ENCODE measurements at regions not wholly inside any gene's neighbourhood (a gene's known extent, or its start where the extent isn't known, plus 50 kb on each side); places are given as distances from the start of the nearest gene placed in this dataset.
A peak's percentile ranks its signal among the peaks of the same experiment; 100 is the strongest.

DNA sequence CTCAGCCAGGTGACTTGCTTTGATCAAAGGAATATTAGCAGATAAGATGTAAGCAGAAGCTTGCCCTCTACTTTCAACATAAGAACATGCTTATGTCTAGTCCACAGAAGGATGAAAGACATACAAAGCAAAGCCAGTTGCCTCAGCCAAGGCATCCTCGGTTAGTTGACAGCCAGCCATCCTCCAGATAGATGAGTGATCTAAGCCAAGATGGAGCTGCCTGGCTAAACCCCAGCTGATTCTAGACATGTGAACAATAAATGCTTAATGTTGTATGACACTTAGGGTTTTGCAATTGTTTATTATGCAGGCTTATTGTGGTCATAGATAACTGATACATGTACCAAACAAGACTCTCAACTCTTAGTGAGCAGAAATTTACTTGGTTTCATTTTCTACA lies 157.6 kb upstream of the TMTC2 start:
- H3K27me3 ChIP-seq = no peaks in the 10 kb centered on the region
- H3K4me3 ChIP-seq = no peak overlapping the region
- H3K27ac ChIP-seq = no peak overlapping the region
- no peak overlapping the region for H3K9ac ChIP-seq
- H4K20me1 ChIP-seq = no peaks in the 10 kb centered on the region
- no peaks in the 10 kb centered on the region for H3K4me1 ChIP-seq
- no peaks in the 10 kb centered on the region for H3K9me3 ChIP-seq (replicated peaks in 1 of 11)
- no peak overlapping the region for H3K4me2 ChIP-seq
- TF ChIP-seq Cebpa-rat (IDR thresholded peaks at IDR 0.05) = no peak
- no peaks in the 10 kb centered on the region for H3K36me3 ChIP-seq

DNA sequence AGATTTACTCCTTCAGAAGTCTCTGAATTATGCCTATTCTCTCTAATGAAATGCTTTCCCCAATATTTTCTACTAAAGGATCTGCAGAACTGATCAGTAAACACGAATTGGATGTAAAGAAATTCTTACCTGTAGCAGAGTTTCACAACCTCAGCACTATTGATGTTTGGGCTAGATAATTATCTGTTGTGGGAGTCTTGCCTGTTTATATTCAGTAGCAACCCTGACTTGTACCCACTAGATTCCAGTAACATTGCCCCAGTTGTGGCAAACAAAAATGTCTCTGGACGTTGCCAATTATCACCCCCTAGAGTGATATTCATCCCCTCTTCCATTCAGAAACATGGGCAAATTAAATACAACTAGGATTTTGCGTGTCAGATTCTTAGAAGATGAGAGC lies 156.8 kb upstream of the TMTC2 start:
- Histone ChIP-seq H3K27ac (no peak overlapping the region), H3K9ac (no peak overlapping the region), H3K4me1 (no peaks in the 10 kb centered on the region), H3K4me3 (no peak overlapping the region), H3K27me3 (no peaks in the 10 kb centered on the region), H3K36me3 (no peaks in the 10 kb centered on the region), H3K4me2 (no peak overlapping the region), H3K9me3 (replicated peaks in 1 of 11) (no peaks in the 10 kb centered on the region), H4K20me1 (no peaks in the 10 kb centered on the region)
- TF ChIP-seq Cebpa-rat (IDR thresholded peaks at IDR 0.05) = no peak

DNA sequence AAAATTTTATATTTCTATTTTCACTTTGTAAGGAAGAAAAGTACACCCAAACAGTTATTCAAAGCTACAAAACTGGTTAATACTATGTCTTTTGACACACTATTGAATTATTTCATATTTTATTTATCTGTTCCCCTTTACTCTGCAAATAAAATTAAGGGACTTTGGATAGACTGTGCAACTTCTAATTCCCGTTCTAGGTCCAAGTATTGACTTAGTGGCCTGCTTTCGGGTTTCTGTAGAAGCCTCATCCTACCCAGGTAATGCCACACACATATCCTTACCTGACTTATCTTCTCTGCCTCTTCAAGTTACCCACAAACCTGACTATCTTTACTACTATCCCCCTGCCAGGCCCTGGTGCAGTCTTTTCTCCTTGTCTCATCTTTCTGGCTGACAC lies 156.3 kb upstream of the TMTC2 start:
- no peaks in the 10 kb centered on the region for H3K9me3 ChIP-seq (replicated peaks in 1 of 11)
- H3K36me3 ChIP-seq = no peaks in the 10 kb centered on the region
- H3K4me1 ChIP-seq = no peaks in the 10 kb centered on the region
- no peaks in the 10 kb centered on the region for H4K20me1 ChIP-seq
- TF ChIP-seq Cebpa-rat (IDR thresholded peaks at IDR 0.05) = no peak
- no peak overlapping the region for H3K4me2 ChIP-seq
- no peak overlapping the region for H3K4me3 ChIP-seq
- no peak overlapping the region for H3K9ac ChIP-seq
- no peaks in the 10 kb centered on the region for H3K27me3 ChIP-seq
- H3K27ac ChIP-seq = no peak overlapping the region

DNA sequence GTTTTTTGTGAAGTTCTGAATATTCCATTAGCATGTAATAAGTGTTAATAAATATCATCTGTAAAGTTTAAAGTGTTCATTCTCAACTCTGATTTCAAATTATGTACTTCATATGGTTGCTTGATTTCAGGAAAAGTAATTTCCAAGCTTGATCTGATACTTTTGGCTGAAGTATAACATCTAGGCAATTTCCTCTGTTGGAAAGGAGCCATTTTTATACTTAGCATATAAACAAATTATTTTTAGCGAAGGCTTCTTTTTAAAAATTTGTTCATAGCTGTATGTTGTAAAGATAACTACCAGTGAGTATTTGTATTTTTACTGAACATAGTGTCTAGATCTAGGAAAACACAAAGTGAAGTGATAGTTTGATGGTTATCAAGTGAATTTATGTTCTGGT lies 153.4 kb upstream of the TMTC2 start:
- Histone ChIP-seq H3K9ac (no peak overlapping the region), H3K27me3 (no peaks in the 10 kb centered on the region)
- no peak for TF ChIP-seq Cebpa-rat (IDR thresholded peaks at IDR 0.05)

DNA sequence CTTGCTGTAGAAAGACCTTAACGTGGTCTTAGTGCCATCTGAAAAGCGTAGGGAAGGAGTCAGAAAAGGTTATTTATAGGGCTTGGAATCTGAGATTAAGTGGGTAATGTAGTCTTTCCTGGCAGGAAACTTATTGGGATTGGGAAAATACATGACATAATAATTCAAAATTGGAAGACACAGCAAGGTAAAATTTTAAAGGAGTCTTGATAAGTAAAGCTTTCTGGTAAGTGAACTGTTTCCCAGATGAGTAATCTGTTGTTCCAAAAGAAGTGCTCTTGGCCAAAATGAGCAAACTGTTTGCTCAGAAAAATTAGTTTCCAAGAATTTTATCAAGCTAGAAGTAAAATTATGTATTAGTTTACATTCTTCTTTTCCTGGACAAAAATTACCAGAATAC lies 149.3 kb upstream of the TMTC2 start:
- H3K9me3 ChIP-seq (replicated peaks in 1 of 11) = peaks cover 0 to 9% (median 2%) of the 10 kb centered on the region in 11 experiments; a peak in 5 of 22 replicates
- H3K4me2 ChIP-seq = no peak overlapping the region
- no peak for TF ChIP-seq Cebpa-rat (IDR thresholded peaks at IDR 0.05)
- no peak overlapping the region for H3K9ac ChIP-seq
- no peak overlapping the region for H3K27ac ChIP-seq
- no peaks in the 10 kb centered on the region for H3K27me3 ChIP-seq
- H3K36me3 ChIP-seq = no peaks in the 10 kb centered on the region
- H4K20me1 ChIP-seq = no peaks in the 10 kb centered on the region
- no peaks in the 10 kb centered on the region for H3K4me1 ChIP-seq
- H3K4me3 ChIP-seq = no peak overlapping the region

More for the DNA sequence above, 153.4 kb upstream of the TMTC2 start:
- no peaks in the 10 kb centered on the region for H3K36me3 ChIP-seq
- H4K20me1 ChIP-seq = no peaks in the 10 kb centered on the region
- no peaks in the 10 kb centered on the region for H3K9me3 ChIP-seq (replicated peaks in 1 of 11)
- H3K27ac ChIP-seq = no peak overlapping the region
- no peaks in the 10 kb centered on the region for H3K4me1 ChIP-seq
- no peak overlapping the region for H3K4me3 ChIP-seq
- no peak overlapping the region for H3K4me2 ChIP-seq

DNA sequence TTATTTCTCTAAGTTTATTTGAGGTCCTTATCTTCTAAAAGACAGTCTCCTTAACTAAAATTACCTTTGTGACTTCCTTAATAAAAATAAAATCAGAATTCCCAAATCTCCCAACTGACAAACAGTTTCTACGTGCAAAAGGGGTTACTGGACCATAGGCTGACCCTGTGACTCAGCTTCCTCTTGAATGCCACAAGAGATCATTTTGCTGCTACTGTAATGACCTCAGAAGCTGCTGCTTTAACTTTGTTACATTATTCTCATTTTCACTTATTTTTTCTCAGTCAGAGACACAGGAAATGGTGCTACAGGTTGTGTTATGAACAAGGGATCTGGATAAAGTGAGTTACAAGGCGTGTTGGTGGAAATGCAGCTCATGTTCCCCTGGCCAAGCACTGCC lies 132.2 kb upstream of the TMTC2 start:
- Histone ChIP-seq H3K4me2 (peak overlapping the region in 7 of 11 experiments; percentile 7 to 64 (median 19); a peak in 8 of 22 replicates), H3K27ac (no peak overlapping the region)

DNA sequence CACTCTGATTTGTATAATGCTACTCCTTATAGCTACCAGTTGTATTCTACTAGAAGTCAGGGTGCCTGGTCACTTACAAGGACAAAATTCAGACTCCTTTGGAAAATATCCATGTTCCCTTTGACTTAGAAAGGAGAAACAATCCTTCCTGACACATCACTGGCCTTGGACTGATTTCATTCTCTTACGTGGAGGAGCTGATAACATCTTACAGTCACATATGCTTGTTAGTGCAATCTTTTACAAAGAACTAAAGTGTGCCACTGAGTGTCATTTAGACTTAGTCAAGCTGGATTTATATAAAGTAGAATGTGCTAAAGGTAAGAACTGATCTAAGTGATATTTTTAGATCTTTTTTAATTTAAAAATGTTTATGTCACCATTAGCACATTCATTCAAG lies 131.0 kb upstream of the TMTC2 start:
- no peak overlapping the region for H3K4me2 ChIP-seq
- no peaks in the 10 kb centered on the region for H3K36me3 ChIP-seq
- no peaks in the 10 kb centered on the region for H4K20me1 ChIP-seq
- H3K4me3 ChIP-seq = no peak overlapping the region
- H3K27me3 ChIP-seq = no peaks in the 10 kb centered on the region
- no peak overlapping the region for H3K27ac ChIP-seq
- H3K9me3 ChIP-seq (replicated peaks in 1 of 11) = peaks cover 5 to 25% (median 10%) of the 10 kb centered on the region in 11 experiments; a peak in 19 of 22 replicates
- no peak overlapping the region for H3K9ac ChIP-seq
- no peak for TF ChIP-seq Cebpa-rat (IDR thresholded peaks at IDR 0.05)
- H3K4me1 ChIP-seq = peaks cover 0 to 9% (median 6%) of the 10 kb centered on the region in 10 experiments; a peak in 10 of 20 replicates

More for the DNA sequence above, 132.2 kb upstream of the TMTC2 start:
- no peak for TF ChIP-seq Cebpa-rat (IDR thresholded peaks at IDR 0.05)
- H3K4me3 ChIP-seq = no peak overlapping the region
- H4K20me1 ChIP-seq = no peaks in the 10 kb centered on the region
- H3K4me1 ChIP-seq = peaks cover 0 to 9% (median 6%) of the 10 kb centered on the region in 10 experiments; a peak in 10 of 20 replicates
- no peaks in the 10 kb centered on the region for H3K36me3 ChIP-seq
- no peak overlapping the region for H3K9ac ChIP-seq
- H3K27me3 ChIP-seq = no peaks in the 10 kb centered on the region
- H3K9me3 ChIP-seq (replicated peaks in 1 of 11) = peaks cover 15 to 37% (median 22%) of the 10 kb centered on the region in 11 experiments

DNA sequence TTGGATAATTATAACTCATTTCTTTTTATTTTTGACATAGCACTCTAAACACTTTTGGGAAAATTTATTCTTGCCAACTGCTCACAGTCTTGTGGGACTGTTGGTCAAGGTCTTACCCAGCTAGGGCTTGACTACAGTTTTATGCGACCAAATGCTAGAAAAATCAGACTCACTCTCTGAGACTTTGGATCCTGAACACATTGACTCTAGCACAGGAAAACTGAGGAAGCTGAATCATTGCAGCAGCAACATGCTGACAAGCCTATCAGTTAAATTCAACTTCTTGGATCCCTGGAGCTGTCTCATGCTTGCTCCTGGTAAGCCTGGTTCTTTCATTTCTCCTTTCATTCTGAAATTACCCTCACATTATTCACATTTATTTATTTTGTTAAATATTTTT lies 120.7 kb upstream of the TMTC2 start:
- Histone ChIP-seq H4K20me1 (no peaks in the 10 kb centered on the region), H3K4me3 (no peak overlapping the region), H3K9ac (no peak overlapping the region), H3K4me1 (no peaks in the 10 kb centered on the region), H3K9me3 (replicated peaks in 1 of 11) (no peaks in the 10 kb centered on the region), H3K4me2 (no peak overlapping the region), H3K27me3 (no peaks in the 10 kb centered on the region), H3K27ac (no peak overlapping the region), H3K36me3 (no peaks in the 10 kb centered on the region)
- TF ChIP-seq Cebpa-rat (IDR thresholded peaks at IDR 0.05) = no peak

DNA sequence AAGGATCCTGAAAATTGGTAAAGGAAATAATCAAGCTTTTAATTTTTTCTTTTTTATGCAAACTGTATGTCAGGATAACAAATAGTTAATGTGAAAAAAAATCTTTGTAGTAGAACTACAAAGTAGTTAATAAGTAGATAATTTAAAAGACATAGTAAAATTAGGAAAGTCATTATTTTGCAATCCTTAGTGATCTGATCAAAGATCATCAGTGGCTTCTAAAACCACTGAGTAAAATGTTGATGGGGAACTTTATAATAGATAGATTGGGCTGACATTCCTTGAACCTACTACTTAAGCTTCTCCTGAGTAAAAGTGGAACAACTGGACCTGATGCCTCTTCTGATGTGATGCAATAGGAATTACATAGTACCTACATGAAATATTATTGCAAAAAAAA lies 119.0 kb upstream of the TMTC2 start:
- no peak overlapping the region for H3K27ac ChIP-seq

DNA sequence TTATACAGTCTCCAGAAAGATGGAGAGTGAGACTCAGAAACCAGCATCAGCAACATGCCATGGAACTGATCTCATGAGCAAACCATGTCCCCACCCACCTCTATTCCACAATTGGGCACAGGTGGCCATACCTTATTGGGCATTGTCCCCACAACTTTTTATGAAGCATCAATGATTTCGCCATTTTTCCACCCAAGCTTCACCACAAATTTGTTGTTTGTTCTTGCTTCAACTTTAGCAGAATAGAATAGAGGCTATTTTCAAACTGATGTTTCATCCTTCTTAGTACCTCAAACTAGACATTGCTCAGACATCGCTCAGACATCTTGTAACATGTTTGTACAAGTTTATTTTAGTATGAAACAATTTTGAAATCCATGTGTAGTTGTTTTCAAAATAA lies 112.5 kb upstream of the TMTC2 start:
- no peak overlapping the region for H3K4me2 ChIP-seq
- H3K9ac ChIP-seq = no peak overlapping the region
- TF ChIP-seq Cebpa-rat (IDR thresholded peaks at IDR 0.05) = no peak
- H3K36me3 ChIP-seq = no peaks in the 10 kb centered on the region
- no peaks in the 10 kb centered on the region for H3K27me3 ChIP-seq
- no peak overlapping the region for H3K27ac ChIP-seq
- no peaks in the 10 kb centered on the region for H4K20me1 ChIP-seq
- H3K9me3 ChIP-seq (replicated peaks in 1 of 11) = no peaks in the 10 kb centered on the region
- H3K4me1 ChIP-seq = no peaks in the 10 kb centered on the region
- H3K4me3 ChIP-seq = no peak overlapping the region

More for the DNA sequence above, 119.0 kb upstream of the TMTC2 start:
- H3K4me3 ChIP-seq = no peak overlapping the region
- H3K27me3 ChIP-seq = no peaks in the 10 kb centered on the region
- no peaks in the 10 kb centered on the region for H3K9me3 ChIP-seq (replicated peaks in 1 of 11)
- H3K9ac ChIP-seq = no peak overlapping the region
- no peaks in the 10 kb centered on the region for H3K36me3 ChIP-seq
- no peak for TF ChIP-seq Cebpa-rat (IDR thresholded peaks at IDR 0.05)
- H3K4me2 ChIP-seq = no peak overlapping the region
- no peaks in the 10 kb centered on the region for H3K4me1 ChIP-seq
- no peaks in the 10 kb centered on the region for H4K20me1 ChIP-seq

All from BLaER1 treated with 17β-estradiol and CSF1 and Interleukin-3, amounts not matched to agents 10 nM and 100 nM (cell line).